Activated naive CD8-positive, alpha-beta T cell treated with anti-CD3 and anti-CD28 coated beads, Interleukin-2, amount 50 U/mL, for 16 hours (primary cell): ENCODE measurements at regions not wholly inside any gene's neighbourhood (a gene's known extent, or its start where the extent isn't known, plus 50 kb on each side); places are given as distances from the start of the nearest gene placed in this dataset.

ENCODE experiments used
- DNase-seq: peaks from one replicate; pipeline ENCODE4 v3.0.0-alpha.2; 2020; ENCODE audit warnings: low read depth, low spot score

- DNase-seq, result no peak
Observed at GRCh38 chr9:79896390-79896980, 324.7 kb downstream of the TLE4 start.

- no peak for DNase-seq
Observed at GRCh38 chr9:79895232-79895631, 323.5 kb downstream of the TLE4 start.

- no peak for DNase-seq
Observed at GRCh38 chr9:79889369-79889768, 317.6 kb downstream of the TLE4 start.

- no peak for DNase-seq
Observed at GRCh38 chr9:79885093-79885857, 313.5 kb downstream of the TLE4 start.

- no peak for DNase-seq
Observed at GRCh38 chr9:79884546-79884945, 312.8 kb downstream of the TLE4 start.

GRCh38 chr9:79883073-79883645 lies 311.4 kb downstream of the TLE4 start:
- DNase-seq, result peak; percentile 14

- DNase-seq, result no peak
Observed at GRCh38 chr9:79880626-79881025, 308.9 kb downstream of the TLE4 start.

GRCh38 chr9:79877943-79878602 lies 306.3 kb downstream of the TLE4 start:
- DNase-seq, result no peak

GRCh38 chr9:79868567-79869189 lies 296.9 kb downstream of the TLE4 start:
- no peak for DNase-seq

GRCh38 chr9:79862921-79863890 lies 291.4 kb downstream of the TLE4 start:
- no peak for DNase-seq

- DNase-seq, result no peak
Observed at GRCh38 chr9:79858508-79858907, 286.7 kb downstream of the TLE4 start.

GRCh38 chr9:79857188-79857587 lies 285.4 kb downstream of the TLE4 start:
- DNase-seq, result no peak

- DNase-seq, result no peak
Observed at GRCh38 chr9:79847074-79847473, 275.3 kb downstream of the TLE4 start.

- no peak for DNase-seq
Observed at GRCh38 chr9:79829566-79830302, 258.0 kb downstream of the TLE4 start.

GRCh38 chr9:79824265-79824664 lies 252.5 kb downstream of the TLE4 start:
- no peak for DNase-seq

GRCh38 chr9:79817438-79818004 lies 245.8 kb downstream of the TLE4 start:
- DNase-seq, result no peak

GRCh38 chr9:79813258-79813638 lies 241.5 kb downstream of the TLE4 start:
- no peak for DNase-seq

GRCh38 chr9:79812507-79813257 lies 240.9 kb downstream of the TLE4 start:
- no peak for DNase-seq

GRCh38 chr9:79812099-79812498 lies 240.3 kb downstream of the TLE4 start:
- no peak for DNase-seq
